HG02938 (cell line): ENCODE measurements at regions not wholly inside any gene's neighbourhood (a gene's known extent, or its start where the extent isn't known, plus 50 kb on each side); places are given as distances from the start of the nearest gene placed in this dataset.

Experiments
- ATAC-seq: cut with Tn5 transposase; IDR thresholded peaks from one replicate; pipeline ENCODE4 v1.9.1; 2021; ENCODE audit warnings: mild to moderate bottlenecking, moderate library complexity; ENCODE audit not compliant: unreplicated experiment

DNA sequence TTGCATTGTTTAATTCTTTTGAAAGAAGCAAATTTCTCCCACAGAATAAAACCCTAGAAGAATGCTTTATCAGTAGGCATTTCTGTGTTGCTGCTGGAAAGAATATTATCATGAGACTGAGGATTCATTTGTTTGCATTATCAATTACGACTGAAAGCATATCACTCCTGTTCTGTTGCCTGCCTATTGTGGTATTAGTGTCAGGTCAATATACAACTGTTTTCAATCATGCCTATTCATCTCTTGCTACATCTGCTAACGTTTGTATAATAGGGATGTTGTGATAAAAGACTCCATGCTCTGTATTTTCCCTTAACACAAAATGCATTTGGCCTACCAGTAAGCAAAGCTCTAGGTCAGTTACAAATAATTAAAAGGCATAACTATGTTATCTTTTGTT is 221.5 kb downstream of the PTPRC start:
- no peak for ATAC-seq

DNA sequence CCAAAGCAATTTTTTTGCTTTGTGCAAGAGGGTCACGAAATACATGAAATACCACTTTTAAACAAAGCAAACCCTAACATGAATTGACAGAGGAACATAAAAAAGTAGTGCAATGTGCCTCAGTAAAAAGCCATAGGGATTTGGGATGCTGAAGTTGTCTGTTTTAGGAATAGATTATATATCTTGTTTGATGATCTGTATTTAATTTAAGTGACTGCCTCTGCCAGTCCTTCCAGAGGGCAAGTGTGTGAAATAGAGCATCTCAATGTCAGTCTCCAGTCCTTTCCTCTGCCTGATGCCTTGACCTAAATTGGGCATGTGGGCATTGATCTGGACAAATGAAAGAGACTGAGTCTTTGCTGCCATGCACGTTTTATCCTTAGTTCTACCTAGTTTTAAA is 222.8 kb downstream of the PTPRC start:
- no peak for ATAC-seq

DNA sequence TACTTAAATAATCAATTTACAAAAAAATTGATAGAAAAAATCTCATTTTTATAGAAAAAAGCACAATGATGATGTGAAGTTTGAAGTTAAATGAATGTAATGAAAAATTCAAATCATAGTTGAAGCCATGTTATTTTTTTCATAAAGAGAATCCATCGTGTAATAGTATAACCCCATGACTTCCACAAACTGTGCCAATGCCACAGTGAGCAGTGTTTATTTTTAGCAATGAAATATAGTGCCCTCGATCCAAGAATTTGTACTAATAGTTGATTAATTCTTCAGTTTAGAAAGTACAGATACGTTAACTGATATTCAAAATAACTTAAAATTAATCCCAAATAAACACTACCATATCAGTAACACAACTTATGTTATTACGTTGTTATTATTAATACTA is 225.9 kb downstream of the PTPRC start:
- no peak for ATAC-seq

DNA sequence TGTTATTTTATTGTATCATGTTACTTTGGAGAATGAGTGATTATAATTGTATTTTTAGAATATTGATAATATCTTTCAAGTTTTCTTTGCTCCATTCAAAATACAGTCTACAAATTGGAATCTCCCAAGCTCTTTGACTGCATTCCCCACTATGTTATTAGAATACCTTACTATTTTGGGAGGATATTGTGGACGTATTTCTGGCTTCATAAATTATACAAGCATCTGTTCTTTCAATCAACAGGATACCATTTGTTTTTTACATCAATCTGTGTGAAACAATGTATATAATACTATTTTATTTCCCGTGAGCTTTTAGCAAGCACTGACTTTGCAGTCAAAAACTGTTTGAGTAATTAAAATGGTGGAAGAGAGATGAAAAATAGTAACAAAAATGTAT is 226.5 kb downstream of the PTPRC start:
- no peak for ATAC-seq

DNA sequence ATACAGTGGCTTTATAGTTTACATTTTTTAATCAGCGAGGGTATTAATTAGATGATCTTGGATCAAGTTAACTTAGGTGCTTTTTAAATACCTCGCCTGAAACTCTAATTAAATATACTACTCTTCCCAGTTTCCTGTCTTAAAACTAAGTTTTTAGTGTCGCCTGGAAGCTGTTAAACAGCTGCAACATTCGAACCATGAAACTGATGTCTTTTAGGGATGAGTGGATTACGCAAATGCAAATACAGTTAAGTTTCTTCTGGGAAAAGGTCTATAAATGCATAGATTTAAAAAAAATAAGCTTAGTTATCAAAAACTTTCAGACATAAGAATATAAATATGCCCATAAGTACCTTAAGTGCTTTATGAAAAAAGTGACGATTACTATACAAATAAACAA is 228.3 kb downstream of the PTPRC start:
- no peak for ATAC-seq

DNA sequence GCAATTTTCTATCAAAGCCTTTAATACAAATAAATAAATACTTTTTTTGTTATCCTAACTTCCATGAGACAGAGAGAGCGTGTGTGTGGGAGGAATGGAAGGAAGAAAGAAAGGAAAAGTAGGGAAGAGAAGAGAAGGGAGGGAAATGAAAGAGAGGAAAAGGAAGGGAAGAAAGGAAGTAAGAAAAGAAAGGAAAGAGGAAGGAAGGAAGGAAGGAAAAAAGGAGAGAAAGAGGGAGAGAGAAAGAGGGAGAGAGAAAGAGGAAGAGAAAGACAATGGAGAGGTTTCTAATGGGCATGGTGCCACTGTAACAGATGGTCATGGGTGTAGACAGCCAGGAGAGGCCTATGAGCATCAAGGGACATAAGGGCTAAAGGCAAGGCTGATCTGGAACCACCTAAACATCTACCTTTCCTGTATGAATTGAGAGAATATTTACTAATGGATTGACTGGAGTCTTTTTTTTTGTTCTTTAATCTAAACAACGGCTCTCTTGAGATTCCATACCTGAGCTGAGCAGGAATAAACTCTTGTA is 234.9 kb downstream of the PTPRC start:
- ATAC-seq, result no peak

DNA sequence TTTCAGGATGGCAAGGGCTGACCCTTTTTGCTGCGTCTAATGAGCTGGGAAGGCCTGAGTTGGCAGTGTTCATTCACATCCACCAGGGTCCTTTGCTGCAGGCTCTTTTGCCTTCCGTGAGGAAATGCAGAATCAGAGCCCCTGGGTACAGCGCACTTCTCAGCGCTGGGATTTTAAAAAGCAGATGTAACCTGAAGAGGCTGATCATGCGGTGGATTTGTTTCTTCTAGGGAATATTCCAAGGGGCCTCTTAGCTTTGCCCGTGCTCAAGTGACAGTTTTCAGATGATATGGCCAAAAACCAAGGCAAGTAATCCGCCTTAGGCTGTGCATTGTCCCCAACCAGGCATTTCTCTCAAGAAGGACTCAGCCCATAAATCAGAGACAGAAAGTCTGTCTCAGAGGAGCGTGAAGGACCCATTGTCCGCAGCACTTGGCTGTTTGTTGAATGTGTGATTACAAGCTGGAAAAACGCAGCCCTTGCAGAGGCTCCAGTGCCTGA is 237.6 kb downstream of the PTPRC start:
- ATAC-seq, result no peak

DNA sequence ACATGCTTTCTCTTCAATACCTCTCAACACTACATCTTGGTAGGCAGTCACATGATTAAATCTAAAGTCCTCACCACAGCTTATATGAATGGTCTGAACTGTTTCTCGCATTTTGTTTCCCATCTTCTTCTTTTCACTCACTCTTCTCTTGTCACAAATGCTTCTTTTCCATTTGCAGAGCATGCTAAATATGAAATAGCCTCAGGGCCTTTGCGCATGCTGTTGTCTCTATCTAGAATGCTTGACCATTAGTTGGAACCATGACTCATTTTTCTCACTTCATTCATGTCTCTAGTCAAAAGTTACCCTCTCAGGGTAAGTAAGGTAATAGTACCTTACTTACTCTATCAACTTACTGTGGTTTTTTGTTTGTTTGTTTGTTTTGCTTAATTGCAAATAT is 239.7 kb downstream of the PTPRC start:
- no peak for ATAC-seq

DNA sequence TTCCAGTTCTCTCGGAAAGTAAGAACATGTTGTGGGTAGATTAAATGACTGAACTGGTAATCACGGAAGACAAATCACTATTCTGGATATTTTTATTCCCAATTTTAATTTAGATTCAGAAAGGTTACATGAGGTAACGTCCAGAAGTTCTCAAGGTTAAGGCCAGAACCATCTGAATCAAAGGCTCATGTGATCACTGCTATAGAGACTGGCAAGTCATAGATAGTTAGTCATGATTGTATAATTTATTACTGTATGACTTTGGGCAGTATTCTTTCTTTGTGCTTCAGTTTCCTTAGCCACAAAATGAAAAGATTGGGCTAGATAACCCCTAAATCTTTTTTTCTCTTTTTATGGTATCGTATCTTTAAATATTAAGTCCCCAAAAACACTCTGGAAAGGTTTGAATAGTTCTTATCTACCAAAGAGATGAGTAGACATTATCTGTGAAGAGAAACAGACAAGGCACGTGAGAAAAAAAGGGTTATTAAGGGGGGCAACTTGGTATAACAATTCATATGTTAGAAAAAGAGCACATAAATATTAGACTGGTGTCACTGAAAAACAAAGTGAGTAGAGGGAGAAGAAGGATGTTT is 241.0 kb downstream of the PTPRC start:
- ATAC-seq, result no peak

DNA sequence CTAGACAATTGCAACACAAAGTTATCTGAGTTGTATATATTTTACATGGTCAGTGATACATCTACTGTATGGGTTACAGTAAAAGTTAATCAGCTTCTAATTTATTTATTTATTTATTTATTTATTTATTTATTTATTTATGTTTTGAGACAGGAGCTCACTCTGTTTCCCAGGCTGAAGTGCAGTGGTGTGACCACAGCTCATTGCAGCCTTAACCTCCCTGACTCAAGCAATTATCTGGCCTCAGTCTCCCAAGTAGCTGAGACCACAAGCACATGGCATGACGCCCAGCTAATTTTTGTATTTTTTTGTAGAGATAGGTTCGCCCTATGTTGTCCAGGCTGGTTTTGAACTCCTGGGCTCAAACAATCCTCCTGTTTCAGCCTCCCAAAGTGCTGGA is 241.6 kb downstream of the PTPRC start:
- ATAC-seq, result no peak

DNA sequence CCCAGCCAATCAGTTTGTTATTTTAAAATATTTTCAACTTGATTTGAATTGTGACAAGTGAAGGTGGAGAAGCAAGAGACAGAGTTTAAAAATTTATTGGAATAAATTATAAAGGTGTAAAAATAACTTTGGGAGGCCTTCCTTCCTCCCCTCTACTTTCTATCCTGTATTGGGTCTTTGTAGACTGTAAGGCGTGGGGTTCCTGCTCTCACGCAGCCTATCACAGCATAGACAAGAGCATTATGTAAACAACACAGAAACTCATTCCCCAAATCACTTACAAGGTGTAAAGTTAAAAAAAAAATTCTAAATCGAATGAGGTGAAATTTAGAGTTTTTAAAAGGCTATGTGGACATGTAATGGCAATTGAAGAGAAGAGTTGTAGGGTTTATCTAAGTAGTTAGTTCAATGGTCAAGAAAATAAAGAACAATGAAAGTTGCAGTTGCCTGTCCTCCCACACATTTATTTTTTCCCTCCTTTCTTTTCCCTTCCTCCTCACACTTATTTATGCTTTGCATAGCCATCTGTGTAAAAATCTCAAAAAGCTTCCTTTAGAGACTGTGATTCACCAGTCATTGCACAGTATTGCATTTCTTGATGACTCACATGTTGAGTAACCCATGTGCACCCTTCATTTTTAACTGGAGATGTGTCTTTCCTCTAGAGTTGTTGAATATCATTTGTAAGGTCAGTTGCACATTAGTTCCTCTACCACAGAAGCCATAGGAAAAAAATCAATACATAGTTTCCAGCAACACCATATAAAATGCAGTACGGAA is 242.2 kb downstream of the PTPRC start:
- ATAC-seq, result no peak

DNA sequence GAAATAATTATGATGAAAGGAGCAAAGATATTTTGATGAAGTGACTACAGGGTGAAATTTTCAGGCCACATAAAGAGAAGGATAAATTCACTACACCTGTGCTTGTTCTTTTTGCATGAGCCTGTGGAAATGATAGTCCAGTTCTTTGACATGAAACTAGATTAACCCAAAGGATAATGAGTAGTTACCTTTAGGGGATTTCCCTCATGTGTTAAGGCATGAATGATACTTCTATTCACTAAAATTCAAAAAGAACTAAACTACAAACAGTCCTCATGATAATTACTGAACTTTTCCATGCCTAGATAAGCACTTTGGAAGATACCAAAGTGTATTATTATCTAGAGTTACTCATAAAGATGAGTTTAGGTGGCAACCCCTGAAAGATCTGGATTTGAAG is 244.3 kb downstream of the PTPRC start:
- ATAC-seq, result no peak

DNA sequence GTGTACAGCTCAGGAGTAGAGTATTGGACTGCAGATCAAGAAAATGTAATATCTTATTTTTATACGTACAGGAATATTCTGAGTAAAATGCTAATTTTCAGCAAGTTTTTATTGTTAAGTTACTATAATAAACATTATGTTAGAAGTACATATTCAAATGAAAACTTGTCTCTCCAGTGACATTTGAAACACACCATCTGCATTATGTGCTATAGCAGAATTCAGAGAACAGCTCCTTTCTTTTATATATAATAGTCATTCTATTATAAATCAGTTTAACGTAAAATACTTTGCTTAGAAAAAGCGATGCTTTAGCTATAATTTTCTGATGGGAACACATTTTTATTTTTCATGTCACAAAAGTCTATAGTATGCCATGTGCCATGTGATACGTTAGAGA is 249.0 kb downstream of the PTPRC start:
- no peak for ATAC-seq

DNA sequence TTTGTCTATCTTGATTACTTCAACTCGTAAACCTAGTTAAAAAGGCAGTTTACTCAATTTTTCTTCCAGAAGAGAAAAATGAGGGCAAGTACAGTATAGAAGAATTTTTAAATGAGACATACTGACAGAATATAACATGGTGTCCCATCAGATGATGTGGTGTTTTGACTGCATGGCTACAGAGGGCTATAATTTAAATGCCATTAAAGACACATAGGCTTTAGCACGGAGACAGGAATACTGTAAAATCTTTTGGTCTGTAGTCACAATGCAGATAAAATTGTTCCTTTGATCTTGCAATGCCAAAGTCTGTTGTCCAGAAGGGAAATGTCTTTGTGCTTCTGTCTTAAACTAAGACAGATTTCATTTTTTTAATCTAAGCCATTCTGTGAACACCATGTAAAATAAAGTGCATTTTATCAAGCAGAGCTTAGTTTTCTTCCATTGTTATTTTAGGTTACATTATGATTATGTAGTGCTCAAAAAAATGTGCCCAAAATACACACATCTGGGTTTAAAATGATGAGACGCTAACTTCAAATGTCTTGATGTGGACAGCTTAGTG is 249.6 kb downstream of the PTPRC start:
- no peak for ATAC-seq

DNA sequence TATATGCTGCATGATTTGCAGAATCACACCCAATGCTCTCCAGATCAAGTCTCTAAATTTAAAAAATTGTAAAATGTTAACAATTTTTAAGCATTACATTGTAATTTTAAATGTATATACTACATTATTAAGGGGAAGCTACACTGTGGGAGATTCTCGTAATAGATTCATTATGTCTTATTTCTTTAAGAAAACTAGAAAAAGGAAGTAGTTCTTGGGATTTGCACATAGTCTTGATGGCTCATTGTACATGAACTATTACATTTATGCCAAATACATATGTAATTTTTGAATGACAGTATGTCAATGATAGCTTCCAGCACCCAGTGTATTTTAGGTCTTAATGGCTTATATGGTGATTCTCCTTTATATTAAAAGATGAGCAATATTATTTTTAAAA is 250.3 kb downstream of the PTPRC start:
- no peak for ATAC-seq

DNA sequence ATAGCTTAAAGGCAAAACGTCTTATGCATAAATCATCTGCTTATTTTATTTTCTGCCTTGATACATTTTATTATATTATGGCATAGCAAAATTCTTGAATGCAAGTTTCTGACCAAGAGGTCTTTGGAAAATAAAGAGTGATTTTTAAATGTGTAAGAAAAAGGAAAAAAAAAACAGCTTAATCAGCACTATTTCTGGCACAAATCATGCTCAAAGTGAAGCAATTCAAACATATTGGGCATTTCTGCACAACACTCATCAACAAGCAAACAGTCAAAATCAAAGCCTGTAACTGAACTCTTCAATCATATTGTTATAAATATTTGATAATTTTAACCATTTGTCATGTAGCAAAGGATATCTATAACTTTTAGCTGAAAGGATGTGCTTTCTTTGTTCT is 250.9 kb downstream of the PTPRC start:
- ATAC-seq, result no peak

DNA sequence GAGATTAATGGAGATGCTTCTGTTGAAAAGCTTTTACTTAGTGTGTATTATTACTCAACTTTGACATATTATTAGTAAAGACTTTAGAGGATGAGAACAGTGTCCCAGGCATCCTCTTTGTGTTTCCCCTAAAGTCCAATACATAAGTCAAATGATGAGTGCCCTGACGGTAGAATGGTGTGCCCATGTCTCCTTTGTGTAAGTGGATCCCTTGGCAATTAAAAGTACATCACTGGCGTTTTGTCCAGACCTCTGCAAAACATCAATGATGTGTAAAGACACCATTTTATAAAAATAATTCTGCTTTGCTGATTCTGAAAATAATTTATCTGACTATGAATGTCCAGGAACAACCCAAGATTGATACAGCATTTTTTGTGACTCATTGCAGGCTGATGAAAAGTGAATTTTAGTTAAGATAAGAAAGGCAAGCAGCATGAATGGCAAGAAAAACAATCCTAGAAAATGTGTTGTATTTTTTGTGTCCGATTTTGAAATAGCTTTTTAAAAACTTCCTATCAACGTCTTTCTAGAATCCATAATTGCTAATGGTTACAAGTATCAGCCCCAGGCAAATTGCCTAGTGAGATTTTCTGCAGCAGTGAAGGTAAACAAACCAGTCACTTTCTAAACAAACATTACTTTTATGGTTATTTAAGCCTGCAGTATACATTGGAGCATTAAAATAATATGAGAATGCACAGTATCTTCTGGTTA is 251.5 kb downstream of the PTPRC start:
- ATAC-seq, result no peak

DNA sequence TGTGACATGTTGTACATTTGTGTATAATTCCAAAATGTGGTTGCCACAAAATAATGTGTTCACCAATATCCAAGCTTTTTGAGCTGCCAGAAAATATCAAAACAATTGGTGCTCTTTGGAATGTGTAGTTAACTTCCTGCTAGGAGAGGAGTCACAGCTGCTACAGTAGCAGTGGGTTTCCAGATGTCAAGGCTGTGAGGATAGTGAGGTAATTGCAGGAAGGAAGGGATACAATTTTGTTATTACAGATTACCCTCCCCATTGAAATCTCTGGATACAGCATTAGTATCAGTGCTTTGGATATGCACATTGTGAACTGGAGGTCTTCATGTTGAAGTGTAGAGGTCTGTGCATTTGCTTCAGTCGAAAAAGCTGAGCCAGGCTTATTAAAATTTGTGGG is 253.2 kb downstream of the PTPRC start:
- ATAC-seq, result no peak

DNA sequence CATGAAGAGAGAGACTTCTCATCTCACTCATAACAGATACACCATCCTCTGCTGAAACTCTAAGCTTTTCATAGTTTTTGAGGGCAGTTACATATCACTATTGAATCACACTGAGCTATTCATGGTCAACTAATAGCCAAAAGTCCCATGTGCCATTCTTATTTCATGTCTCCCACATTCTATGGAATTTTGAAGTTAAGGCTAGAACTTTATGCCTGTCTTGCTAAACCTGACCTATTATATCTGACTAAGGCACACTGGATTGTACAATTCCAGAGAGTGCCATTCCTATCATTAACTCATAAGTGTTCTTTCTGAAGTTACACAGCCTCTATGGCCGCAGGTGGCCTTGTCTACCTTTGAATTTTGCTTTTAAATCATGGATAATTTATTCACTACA is 254.3 kb downstream of the PTPRC start:
- ATAC-seq, result no peak

DNA sequence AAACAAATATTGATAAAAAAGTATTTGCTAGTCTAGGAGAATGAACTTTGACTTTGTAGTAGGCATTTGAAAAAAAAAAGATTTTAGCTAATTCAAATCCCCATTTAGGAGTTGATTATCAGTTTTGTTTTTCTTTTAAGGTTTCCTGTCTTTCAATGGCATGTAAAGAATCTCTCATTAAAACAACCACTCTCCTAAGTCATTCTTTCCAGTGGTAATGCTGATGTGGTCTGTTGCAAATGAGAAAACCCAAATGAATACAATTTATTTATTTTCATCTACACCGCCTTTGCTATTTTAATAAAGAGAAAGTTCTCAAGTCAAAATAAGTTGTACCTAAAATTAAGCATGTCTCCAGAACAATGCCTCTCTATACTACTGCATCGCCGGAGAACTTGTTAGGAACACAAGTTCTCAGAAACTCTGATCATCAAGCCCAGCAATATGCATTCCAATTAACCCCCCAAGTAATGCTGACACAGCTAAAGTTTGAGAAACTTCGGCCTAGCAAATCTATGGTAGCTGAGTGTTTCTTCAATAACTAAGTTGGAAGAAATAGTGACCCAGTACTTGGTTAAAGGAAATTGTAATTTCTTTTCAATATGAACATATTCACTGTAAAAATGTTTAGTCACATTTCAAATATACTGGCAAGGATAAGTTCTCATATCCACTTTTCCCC is 255.1 kb downstream of the PTPRC start:
- ATAC-seq, result no peak

DNA sequence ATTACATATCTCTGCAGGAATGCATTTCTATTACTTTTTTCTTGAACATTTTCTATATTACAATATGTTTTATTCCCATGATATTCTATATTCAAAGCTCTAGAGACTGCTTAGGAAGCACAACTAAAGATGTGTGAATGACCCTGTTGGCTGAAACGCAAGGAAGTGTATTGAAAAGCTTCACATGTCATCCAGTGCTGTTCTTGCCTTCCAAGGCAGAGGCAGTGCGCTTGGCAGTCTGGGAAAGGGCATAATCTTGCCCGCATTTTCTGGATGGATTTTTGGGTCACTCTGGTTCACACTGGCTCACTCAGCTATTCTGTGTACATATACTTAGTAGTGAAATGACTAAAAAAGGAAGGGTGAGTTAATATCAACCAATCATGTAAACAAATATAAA is 262.4 kb downstream of the PTPRC start:
- no peak for ATAC-seq
